Stimulated activated CD4-positive, alpha-beta T cell treated with anti-CD3 and anti-CD28 coated beads, Interleukin-12 subunit alpha, Interleukin-12 subunit beta, amount 100 ng/mL, for 24 hours (primary cell): ENCODE measurements at regions not wholly inside any gene's neighbourhood (a gene's known extent, or its start where the extent isn't known, plus 50 kb on each side); places are given as distances from the start of the nearest gene placed in this dataset.

Source experiments
- DNase-seq, 2 experiments: peaks; one replicate each; pipeline ENCODE4 v3.0.0-alpha.2; 2020; ENCODE audit warnings: low read depth in 2 of 2

DNA sequence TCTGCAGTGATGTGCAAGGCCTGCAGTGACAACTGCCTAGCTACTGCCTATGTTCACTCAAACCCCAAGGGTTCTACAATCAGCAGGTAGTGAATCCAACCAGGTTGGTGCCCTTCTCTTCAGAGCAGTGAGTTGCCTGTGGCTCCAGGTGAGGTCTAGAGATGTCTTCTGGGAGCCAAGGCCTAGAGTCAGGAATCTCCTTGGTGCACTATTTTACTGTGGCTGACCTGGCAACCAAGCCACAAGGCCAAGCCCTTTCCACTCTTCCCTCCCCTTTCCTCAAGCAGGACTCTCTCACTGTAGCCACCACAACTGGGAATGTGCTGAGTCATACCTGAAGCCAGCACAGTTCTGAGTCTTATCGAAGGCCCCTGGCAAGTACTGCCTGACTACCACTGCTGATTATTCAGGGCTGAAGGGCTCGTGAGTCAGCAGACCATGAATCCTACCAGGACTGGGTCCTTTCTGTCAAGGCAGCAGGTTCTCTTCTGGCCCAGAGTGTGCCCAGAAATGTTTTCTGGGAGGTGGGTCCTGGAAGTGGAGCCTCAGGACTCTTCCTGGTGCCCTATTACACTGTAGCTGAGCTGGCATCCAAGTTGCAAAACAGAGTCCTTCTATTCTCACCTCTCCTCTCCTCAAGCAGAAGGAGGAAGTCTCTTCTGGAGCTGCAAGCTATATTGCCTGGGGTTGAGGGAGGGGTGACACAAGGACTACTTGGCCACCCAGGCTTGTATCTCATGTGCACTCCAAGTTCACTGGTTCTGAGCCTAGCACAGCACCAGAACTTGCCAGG is 111.6 kb downstream of the BTC start:
- DNase-seq: no peak

DNA sequence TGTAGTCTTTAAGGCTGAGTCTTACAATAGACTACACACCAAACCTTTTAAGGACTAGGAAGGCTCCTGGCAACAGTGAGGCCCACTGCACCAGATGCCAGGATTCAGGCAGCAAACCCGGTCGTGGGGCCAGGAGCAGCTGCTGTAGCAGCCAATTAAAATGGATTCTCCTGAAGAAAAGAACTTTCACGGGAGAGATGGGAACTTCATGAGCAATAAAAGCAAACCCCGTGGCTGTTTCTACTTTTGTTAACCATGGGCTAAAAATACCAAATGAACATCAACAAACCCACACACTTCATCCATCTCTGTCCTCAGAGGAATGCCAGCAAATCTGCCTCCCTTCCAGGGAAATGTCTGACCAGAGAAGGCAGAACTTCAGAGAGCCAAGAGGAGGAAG is 101.4 kb downstream of the BTC start:
- DNase-seq: no peak
